ENCODE measurements at regions not wholly inside any gene's neighbourhood (a gene's known extent, or its start where the extent isn't known, plus 50 kb on each side); places are given as distances from the start of the nearest gene placed in this dataset.

- H3K36me3 ChIP-seq (ENCODE audit: control insufficient read depth in 2 of 2, insufficient read depth in 1 of 2, low read length in 2 of 2), result no peaks in the 10 kb centered on the region
- no peaks in the 10 kb centered on the region for H3K9me3 ChIP-seq (ENCODE audit: control insufficient read depth, insufficient read depth, low read depth, low read length)
- H3K27ac ChIP-seq (ENCODE audit: extremely low read depth, low read depth, low read length), result no peak overlapping the region
- ChIA-PET POLR2A (no interaction called here), CTCF (interaction anchor here (1.0 kb wide), 1 partner anchor 16 kb away, joined by 6 read pairs; no protein-coding TSS in a partner anchor)
- no peak overlapping the region for H3K4me3 ChIP-seq (ENCODE audit: low read depth, low read length)
- no peaks in the 10 kb centered on the region for H3K4me1 ChIP-seq (ENCODE audit: control insufficient read depth, insufficient read depth, low read length)
- TF ChIP-seq ZNF513 (tag by site-specific recombination; IDR thresholded peaks at IDR 0.05) (no peak), ZSCAN23 (tag by site-specific recombination; IDR thresholded peaks at IDR 0.05) (no peak), ZNF175 (tag by site-specific recombination; IDR thresholded peaks at IDR 0.05) (no peak), ZNF776 (tag by site-specific recombination; IDR thresholded peaks at IDR 0.05; ENCODE audit: borderline replicate concordance) (no peak), ZNF362 (tag by site-specific recombination; IDR thresholded peaks at IDR 0.05) (no peak), PRDM6 (tag by site-specific recombination; IDR thresholded peaks at IDR 0.05) (no peak), ZNF311 (tag by site-specific recombination; IDR thresholded peaks at IDR 0.05; ENCODE audit: borderline replicate concordance) (no peak), ZBTB17 (tag by site-specific recombination; IDR thresholded peaks at IDR 0.05) (no peak), ZFHX2 (tag by site-specific recombination; conservative IDR thresholded peaks at IDR 0.05) (no peak), ZNF544 (tag by site-specific recombination; IDR thresholded peaks at IDR 0.05) (no peak), ZBTB49 (tag by site-specific recombination; IDR thresholded peaks at IDR 0.05; ENCODE audit: low read depth) (no peak), GLI4 (tag by site-specific recombination; IDR thresholded peaks at IDR 0.05) (no peak), ZNF473 (tag by site-specific recombination; IDR thresholded peaks at IDR 0.05) (no peak), ZNF302 (tag by site-specific recombination; IDR thresholded peaks at IDR 0.05; ENCODE audit: low read depth) (no peak), SCRT2 (tag by site-specific recombination; IDR thresholded peaks at IDR 0.05) (no peak), ZSCAN16 (tag by site-specific recombination; IDR thresholded peaks at IDR 0.05) (no peak), ZNF692 (tag by site-specific recombination; IDR thresholded peaks at IDR 0.05) (no peak), ZNF19 (tag by site-specific recombination; IDR thresholded peaks at IDR 0.05; ENCODE audit: low read depth) (no peak), ZSCAN18 (tag by site-specific recombination; IDR thresholded peaks at IDR 0.05) (no peak)
Observed at GRCh38 chr5:121634946-121635345, 216.7 kb upstream of the FTMT start.
